HCT116 (cell line): ENCODE measurements at regions not wholly inside any gene's neighbourhood (a gene's known extent, or its start where the extent isn't known, plus 50 kb on each side); places are given as distances from the start of the nearest gene placed in this dataset.

ENCODE experiments used
- ATAC-seq: fragments of 200-7000 bp; cut with Tn5 transposase; 2 replicates; pipeline ENCODE4 v1.9.1; 2020; ENCODE audit warnings: mild to moderate bottlenecking, moderate library complexity
- BruUV-seq: library from RNA; stranded (reverse); fragments of 400-500 nt; replicated peaks from 2 replicates; lab custom pipeline; 2021; lab: Mats Ljungman, UMichigan
- CTCF ChIA-PET: fragments of 300-600 bp; sonication (Branson Sonifier 250); formaldehyde crosslinking; loops from one replicate; lab custom pipeline; 2021; ENCODE audit warnings: antibody characterized with exemption; lab: Charles Lee
- POLR2A ChIA-PET: fragments of 300-600, 350-600 bp; sonication (Branson Sonifier 250); formaldehyde crosslinking; loops from one replicate; lab custom pipeline; 2021; ENCODE audit warnings: antibody characterized with exemption; lab: Charles Lee
- RAD21 ChIA-PET, 2 experiments: fragments of 300-600 bp; sonication (Branson Sonifier 250); formaldehyde crosslinking; loops; one replicate each; lab custom pipeline; 2023; ENCODE audit warnings: low total read pairs in 2 of 2; ENCODE audit not compliant: uncharacterized antibody in 2 of 2, unreplicated experiment in 2 of 2, low non-redundant PET in 1 of 2; lab: Charles Lee
- DNase-seq: peaks from one replicate; pipeline ENCODE4 v3.0.0-alpha.2; 2010; ENCODE audit warnings: low read depth, low spot score
- H2AFZ ChIP-seq: fragments of 200-600 bp; shearing (Covaris generic), sonication (generic); 2 replicates; pipeline ENCODE4 v1.6.1; 2017; ENCODE audit warnings: low read depth, mixed run types, mixed read lengths, antibody characterized with exemption, low read length; ENCODE audit not compliant: poor library complexity, severe bottlenecking
- H3K27ac ChIP-seq: 2 replicates; pipeline ENCODE4 v1.5.1; 2012; ENCODE audit warnings: low read depth, low read length
- H3K27me3 ChIP-seq: fragments of 200-600 bp; sonication (generic); 2 replicates; pipeline ENCODE4 v1.6.1; 2016; ENCODE audit warnings: mixed run types, low read length, mixed read lengths; ENCODE audit not compliant: insufficient read depth
- H3K36me3 ChIP-seq, 2 experiments: fragments of 200-500 bp in 1 of 2; fragments of 200-600 bp in 1 of 2; sonication (Bioruptor generic) in 1 of 2; sonication (generic) in 1 of 2; 2 replicates each; pipeline versions ENCODE4 v1.5.1 to v1.6.1; 2014 to 2016; ENCODE audit warnings: low read length in 2 of 2, inconsistent platforms in 1 of 2, mixed read lengths in 1 of 2, mixed run types in 1 of 2; ENCODE audit not compliant: insufficient read depth in 2 of 2, control insufficient read depth in 1 of 2
- H3K4me1 ChIP-seq, 2 experiments: fragments of 200-600 bp in 1 of 2; sonication (generic) in 1 of 2; 2 replicates each; pipeline versions ENCODE4 v1.5.1 to v1.6.1; 2012 to 2017; ENCODE audit warnings: low read length in 2 of 2, inconsistent platforms in 1 of 2, mild to moderate bottlenecking in 1 of 2, mixed read lengths in 1 of 2, mixed run types in 1 of 2, moderate library complexity in 1 of 2; ENCODE audit not compliant: insufficient read depth in 2 of 2, control insufficient read depth in 1 of 2
- H3K4me2 ChIP-seq: fragments of 200-600 bp; sonication (generic); 2 replicates; pipeline ENCODE4 v1.6.1; 2017; ENCODE audit warnings: mixed run types, low read length, mixed read lengths
- H3K4me3 ChIP-seq, 2 experiments: fragments of 200-600 bp in 1 of 2; sonication (generic) in 1 of 2; replicated peaks in 1 of 2; 2 replicates each; pipeline ENCODE4 v1.5.1; 2011 to 2016; ENCODE audit warnings: low read length in 2 of 2, control low read depth in 1 of 2, low read depth in 1 of 2, mild to moderate bottlenecking in 1 of 2, mixed read lengths in 1 of 2, mixed run types in 1 of 2
- H3K79me2 ChIP-seq: fragments of 200-600 bp; sonication (generic); 2 replicates; pipeline ENCODE4 v1.6.1; 2017; ENCODE audit warnings: mild to moderate bottlenecking, mixed run types, low read length, moderate library complexity, mixed read lengths; ENCODE audit not compliant: insufficient read depth
- H3K9ac ChIP-seq: fragments of 200-600 bp; sonication (generic); 2 replicates; pipeline ENCODE4 v1.6.1; 2016; ENCODE audit warnings: low read length, mixed read lengths
- H3K9me2 ChIP-seq: fragments of 200-600 bp; sonication (generic), shearing (Covaris generic); 2 replicates; pipeline ENCODE4 v1.6.1; 2017; ENCODE audit warnings: mixed run types, mild to moderate bottlenecking, moderate library complexity; ENCODE audit not compliant: insufficient read depth
- H3K9me3 ChIP-seq, 2 experiments: fragments of 200-500 bp in 1 of 2; fragments of 200-600 bp in 1 of 2; sonication (Bioruptor generic) in 1 of 2; sonication (generic) in 1 of 2; 2 replicates each; pipeline ENCODE4 v1.6.1; 2014 to 2017; ENCODE audit warnings: low read length in 2 of 2, mixed read lengths in 2 of 2, inconsistent platforms in 1 of 2, low read depth in 1 of 2, mild to moderate bottlenecking in 1 of 2, mixed run types in 1 of 2, moderate library complexity in 1 of 2; ENCODE audit not compliant: control insufficient read depth in 1 of 2, insufficient read depth in 1 of 2
- H4K20me1 ChIP-seq: fragments of 200-600 bp; sonication (generic), shearing (Covaris generic); 2 replicates; pipeline ENCODE4 v1.6.1; 2017; ENCODE audit warnings: mixed run types, mild to moderate bottlenecking, moderate library complexity; ENCODE audit not compliant: insufficient read depth
- ATF3 ChIP-seq: IDR thresholded peaks from 2 replicates; pipeline ENCODE4 v1.6.1; 2012
- CBX3 ChIP-seq: IDR thresholded peaks from 2 replicates; pipeline ENCODE4 v1.6.1; 2012; ENCODE audit warnings: low read depth
- CEBPB ChIP-seq: IDR thresholded peaks from 2 replicates; pipeline ENCODE4 v1.6.1; 2012; ENCODE audit warnings: low read depth
- EGR1 ChIP-seq: IDR thresholded peaks from 2 replicates; pipeline ENCODE4 v1.6.1; 2012; ENCODE audit warnings: low read depth
- ELF1 ChIP-seq: IDR thresholded peaks from 2 replicates; pipeline ENCODE4 v1.6.1; 2012; ENCODE audit warnings: low read depth, borderline replicate concordance
- EZH2phosphoT487 ChIP-seq: fragments of 200-600 bp; IDR thresholded peaks from 2 replicates; pipeline ENCODE4 v1.6.1; 2018; ENCODE audit warnings: antibody characterized with exemption, borderline replicate concordance
- JUND ChIP-seq: IDR thresholded peaks from 2 replicates; pipeline ENCODE4 v1.6.1; 2012
- MAX ChIP-seq: IDR thresholded peaks from 2 replicates; pipeline ENCODE4 v1.6.1; 2012
- POLR2A ChIP-seq: IDR thresholded peaks from 2 replicates; pipeline ENCODE4 v1.7.0; 2011; ENCODE audit warnings: borderline replicate concordance; ENCODE audit not compliant: insufficient read depth, insufficient read length; ENCODE audit errors: extremely low read depth
- RAD21 ChIP-seq: IDR thresholded peaks from 2 replicates; pipeline ENCODE4 v1.6.1; 2012; ENCODE audit warnings: low read depth, mild to moderate bottlenecking
- REST ChIP-seq: IDR thresholded peaks from 2 replicates; pipeline ENCODE4 v1.6.1; 2012; ENCODE audit warnings: low read depth
- SIN3A ChIP-seq: IDR thresholded peaks from 2 replicates; pipeline ENCODE4 v1.6.1; 2012; ENCODE audit warnings: low read depth
- SP1 ChIP-seq: IDR thresholded peaks from 2 replicates; pipeline ENCODE4 v1.6.1; 2012; ENCODE audit warnings: low read depth
- SRF ChIP-seq: IDR thresholded peaks from 2 replicates; pipeline ENCODE4 v1.6.1; 2012; ENCODE audit warnings: low read depth
- TCF7L2 ChIP-seq: IDR thresholded peaks from 2 replicates; pipeline ENCODE4 v1.7.0; 2011; ENCODE audit warnings: borderline replicate concordance, inconsistent platforms; ENCODE audit not compliant: insufficient read depth, insufficient read length; ENCODE audit errors: extremely low read depth
- YY1 ChIP-seq: IDR thresholded peaks from 2 replicates; pipeline ENCODE4 v1.6.1; 2011; ENCODE audit warnings: low read length, low read depth, moderate library complexity, mild to moderate bottlenecking; ENCODE audit not compliant: insufficient replicate concordance; ENCODE audit errors: extremely low read depth
- ZFX ChIP-seq: fragments of 450-650 bp; IDR thresholded peaks from 2 replicates; pipeline ENCODE4 v1.6.1; 2017
- ZNF274 ChIP-seq: fragments of 200-500 bp; sonication (Bioruptor generic); IDR thresholded peaks from 2 replicates; pipeline ENCODE4 v1.6.1; 2014; ENCODE audit warnings: mild to moderate bottlenecking, low read depth, low read length, inconsistent platforms
- intact Hi-C: fragments of 100-400 bp; cut with micrococcal nuclease; formaldehyde crosslinking; loops from 2 replicates; pipeline ENCODE4 v1.10.0; 2022
- TF ChIP-seq, protein P1 (sequence below), 3 experiments: fragments of 200-600 bp in 1 of 3; sonication (generic) in 1 of 3; IDR thresholded peaks in 2 of 3; conservative IDR thresholded peaks in 1 of 3; 2 replicates each; pipeline ENCODE4 v1.5.1; 2012 to 2017; ENCODE audit warnings: low read depth in 2 of 3, low read length in 2 of 3, antibody characterized with exemption in 1 of 3, borderline replicate concordance in 1 of 3, control low read depth in 1 of 3, mild to moderate bottlenecking in 1 of 3, mixed read lengths in 1 of 3, mixed run types in 1 of 3, moderate library complexity in 1 of 3; ENCODE audit not compliant: insufficient read depth in 1 of 3
- TF ChIP-seq, protein P2 (sequence below): IDR thresholded peaks from 2 replicates; pipeline ENCODE4 v1.6.1; 2011; ENCODE audit warnings: mild to moderate bottlenecking, low read length, moderate library complexity; ENCODE audit not compliant: insufficient replicate concordance; ENCODE audit errors: extremely low read depth

DNA sequence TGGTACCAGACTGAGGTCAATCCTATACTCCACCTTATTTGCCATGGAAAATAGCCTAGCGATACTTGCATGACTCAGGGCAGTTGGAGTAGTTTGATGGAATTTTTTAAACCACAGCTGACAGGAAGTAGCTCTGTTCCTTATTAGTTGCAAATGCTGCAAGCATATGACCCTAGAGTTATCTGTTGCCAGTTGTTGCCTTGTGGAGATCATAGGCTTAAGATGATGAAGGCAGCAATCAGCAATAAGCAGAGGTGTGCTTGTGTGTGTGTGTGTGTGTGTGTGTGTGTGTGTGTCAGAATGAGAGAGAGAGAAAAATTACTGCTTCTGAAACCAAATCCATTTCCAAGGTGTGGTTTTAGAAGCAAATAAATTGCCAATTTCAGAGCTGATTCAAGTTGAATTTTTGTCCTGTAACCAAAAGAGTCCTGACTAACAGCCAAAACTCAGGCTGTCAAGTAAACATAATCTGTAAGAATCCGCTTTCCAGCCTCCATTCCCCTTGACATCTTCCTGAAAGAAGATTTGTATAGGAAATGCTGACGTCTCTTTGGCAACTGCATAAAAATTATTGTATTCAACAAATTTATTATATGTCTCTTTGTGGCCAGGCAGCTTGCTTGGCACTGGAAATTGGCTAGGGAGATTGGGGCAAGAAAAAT lies 141.2 kb downstream of the SERPINI1 start:
- intact Hi-C loops = no loop called here
- TF ChIP-seq TCF7L2 (no peak), SRF (no peak), ZFX (no peak), REST (no peak), RAD21 (no peak), ZNF274 (no peak), EZH2phosphoT487 (no peak), ELF1 (0 out of 2 replicates have a peak, but pooled peaks have one; percentile 15), YY1 (no peak), SP1 (peak; percentile 40), CBX3 (peak; percentile 51; the same call in 1 of the 2 replicates), CEBPB (no peak), POLR2A (no peak), SIN3A (no peak), ATF3 (no peak), EGR1 (no peak), JUND (no peak), MAX (0 out of 2 replicates have a peak, but pooled peaks have one; percentile 18)
- TF ChIP-seq, protein P1, sequence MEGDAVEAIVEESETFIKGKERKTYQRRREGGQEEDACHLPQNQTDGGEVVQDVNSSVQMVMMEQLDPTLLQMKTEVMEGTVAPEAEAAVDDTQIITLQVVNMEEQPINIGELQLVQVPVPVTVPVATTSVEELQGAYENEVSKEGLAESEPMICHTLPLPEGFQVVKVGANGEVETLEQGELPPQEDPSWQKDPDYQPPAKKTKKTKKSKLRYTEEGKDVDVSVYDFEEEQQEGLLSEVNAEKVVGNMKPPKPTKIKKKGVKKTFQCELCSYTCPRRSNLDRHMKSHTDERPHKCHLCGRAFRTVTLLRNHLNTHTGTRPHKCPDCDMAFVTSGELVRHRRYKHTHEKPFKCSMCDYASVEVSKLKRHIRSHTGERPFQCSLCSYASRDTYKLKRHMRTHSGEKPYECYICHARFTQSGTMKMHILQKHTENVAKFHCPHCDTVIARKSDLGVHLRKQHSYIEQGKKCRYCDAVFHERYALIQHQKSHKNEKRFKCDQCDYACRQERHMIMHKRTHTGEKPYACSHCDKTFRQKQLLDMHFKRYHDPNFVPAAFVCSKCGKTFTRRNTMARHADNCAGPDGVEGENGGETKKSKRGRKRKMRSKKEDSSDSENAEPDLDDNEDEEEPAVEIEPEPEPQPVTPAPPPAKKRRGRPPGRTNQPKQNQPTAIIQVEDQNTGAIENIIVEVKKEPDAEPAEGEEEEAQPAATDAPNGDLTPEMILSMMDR (IDR thresholded peaks at IDR 0.05 in 2 of 3, conservative IDR thresholded peaks at IDR 0.05 in 1 of 3; ENCODE audit: borderline replicate concordance in 1 of 3, insufficient read depth in 1 of 3, low read depth in 2 of 3, low read length in 2 of 3) = no peak
- TF ChIP-seq, protein P2, sequence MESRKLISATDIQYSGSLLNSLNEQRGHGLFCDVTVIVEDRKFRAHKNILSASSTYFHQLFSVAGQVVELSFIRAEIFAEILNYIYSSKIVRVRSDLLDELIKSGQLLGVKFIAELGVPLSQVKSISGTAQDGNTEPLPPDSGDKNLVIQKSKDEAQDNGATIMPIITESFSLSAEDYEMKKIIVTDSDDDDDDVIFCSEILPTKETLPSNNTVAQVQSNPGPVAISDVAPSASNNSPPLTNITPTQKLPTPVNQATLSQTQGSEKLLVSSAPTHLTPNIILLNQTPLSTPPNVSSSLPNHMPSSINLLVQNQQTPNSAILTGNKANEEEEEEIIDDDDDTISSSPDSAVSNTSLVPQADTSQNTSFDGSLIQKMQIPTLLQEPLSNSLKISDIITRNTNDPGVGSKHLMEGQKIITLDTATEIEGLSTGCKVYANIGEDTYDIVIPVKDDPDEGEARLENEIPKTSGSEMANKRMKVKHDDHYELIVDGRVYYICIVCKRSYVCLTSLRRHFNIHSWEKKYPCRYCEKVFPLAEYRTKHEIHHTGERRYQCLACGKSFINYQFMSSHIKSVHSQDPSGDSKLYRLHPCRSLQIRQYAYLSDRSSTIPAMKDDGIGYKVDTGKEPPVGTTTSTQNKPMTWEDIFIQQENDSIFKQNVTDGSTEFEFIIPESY = no peak

More for the DNA sequence above, 141.2 kb downstream of the SERPINI1 start:
- H3K9me3 ChIP-seq = no peaks in the 10 kb centered on the region
- no peaks in the 10 kb centered on the region for H3K36me3 ChIP-seq
- H3K27ac ChIP-seq = no peak overlapping the region
- peak; percentile 15 for DNase-seq
- peak overlapping the region; percentile 32 for H3K4me2 ChIP-seq
- no peak overlapping the region for H3K4me3 ChIP-seq
- no peaks in the 10 kb centered on the region for H4K20me1 ChIP-seq
- H3K27me3 ChIP-seq = no peaks in the 10 kb centered on the region
- ChIA-PET RAD21 (no interaction called here), POLR2A (no interaction called here), CTCF (interaction anchor here (0.9 kb wide), 1 partner anchor 970 kb away, joined by 4 read pairs; no protein-coding TSS in a partner anchor)
- peak; percentile 46; the same call in 1 of the 2 replicates for ATAC-seq
- H3K79me2 ChIP-seq = no peaks in the 10 kb centered on the region
- no peak overlapping the region for H3K9ac ChIP-seq
- peak overlapping the region; percentile 67 for H2AFZ ChIP-seq
- peaks cover 0 to 5% of the 10 kb centered on the region in 2 experiments; a peak in 2 of 4 replicates for H3K4me1 ChIP-seq
- H3K9me2 ChIP-seq = no peaks in the 10 kb centered on the region
- no TSS peak for BruUV-seq
